ENCODE measurements at regions not wholly inside any gene's neighbourhood (a gene's known extent, or its start where the extent isn't known, plus 50 kb on each side); places are given as distances from the start of the nearest gene placed in this dataset.

GRCh38 chr1:177567393-177567792, 396.6 kb downstream of the BRINP2 start:
- no peak for DNase-seq

DNA sequence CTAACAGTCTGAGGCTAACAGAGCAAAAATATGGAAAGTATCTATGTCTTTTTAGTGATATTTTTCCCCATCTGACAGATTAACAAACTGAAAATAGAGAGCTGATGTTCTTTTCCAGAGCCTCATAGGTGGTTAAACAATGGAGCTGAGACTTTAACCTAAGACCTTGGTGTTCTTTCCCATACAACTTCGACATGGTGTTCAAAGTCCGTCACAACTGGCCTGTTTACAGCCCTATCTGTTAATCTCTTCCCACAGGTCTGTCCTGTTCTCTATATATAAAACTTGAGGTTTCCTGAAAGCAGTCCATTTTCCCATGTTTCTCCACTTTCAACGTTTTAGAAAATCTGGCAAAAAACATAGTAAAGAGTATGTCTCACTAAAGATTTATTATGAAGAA, 395.7 kb downstream of the BRINP2 start:
- no peak for DNase-seq

DNA sequence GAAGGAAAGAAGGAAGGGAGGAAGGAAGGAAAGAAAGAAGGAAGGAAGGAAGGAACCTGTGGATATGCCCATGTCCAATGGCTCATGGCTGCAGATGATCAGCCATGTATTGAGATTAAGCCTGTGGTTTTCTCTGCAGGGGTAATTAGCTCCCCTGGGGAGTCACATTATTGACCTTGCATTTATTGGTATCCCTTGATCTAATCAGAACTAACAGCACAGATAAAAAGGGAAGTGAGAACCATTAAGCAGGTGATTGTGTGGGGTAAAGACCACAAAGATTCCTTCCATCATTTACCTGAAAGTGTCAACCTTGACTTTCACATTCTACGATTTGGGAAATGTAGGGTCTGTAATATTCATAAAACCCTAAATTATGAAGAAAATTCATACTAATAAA, 390.7 kb downstream of the BRINP2 start:
- no peak for DNase-seq

DNA sequence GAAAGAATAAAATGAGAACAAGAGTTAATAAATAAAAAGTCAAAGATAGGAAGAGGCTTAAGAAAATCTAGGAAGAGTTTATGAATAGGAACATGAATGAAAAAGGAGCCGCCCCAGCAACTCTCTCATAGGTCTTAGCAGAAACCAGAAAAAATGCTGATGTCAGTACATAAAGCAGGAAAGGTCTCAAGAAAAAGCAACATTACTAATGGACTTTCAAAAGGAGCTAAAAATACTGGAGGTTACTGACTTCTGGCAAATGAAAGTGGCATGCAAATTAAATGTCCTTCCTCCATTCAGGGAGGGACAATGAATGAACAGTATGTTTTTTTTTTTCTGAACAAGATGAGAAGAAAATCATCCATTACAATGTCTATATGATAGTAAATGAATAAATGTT, 387.6 kb downstream of the BRINP2 start:
- DNase-seq, result no peak

- no peak for DNase-seq
These were observed 385.4 kb downstream of the BRINP2 start for GRCh38 chr1:177556163-177556562.

- no peak for DNase-seq
These were observed 376.4 kb downstream of the BRINP2 start for GRCh38 chr1:177547200-177547599.

DNA sequence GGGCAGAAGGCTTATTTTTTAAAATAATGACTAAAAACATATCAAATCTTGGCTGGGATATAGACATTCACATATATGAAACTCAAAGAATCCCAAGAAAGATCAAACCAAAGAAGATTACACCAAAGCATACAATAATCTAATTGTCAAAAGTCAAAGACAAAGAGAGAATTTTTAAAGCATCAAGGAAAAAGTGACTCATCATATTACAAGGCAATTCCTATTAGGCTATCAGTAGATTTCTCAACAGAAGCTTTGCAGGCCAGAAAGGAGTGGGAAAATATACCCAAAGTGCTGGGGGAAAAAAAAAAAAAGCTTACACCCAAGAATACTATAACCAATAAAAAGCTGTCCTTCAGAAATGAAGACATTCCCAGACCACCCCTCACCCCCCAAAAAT, 375.6 kb downstream of the BRINP2 start:
- DNase-seq, result no peak

- DNase-seq, result no peak
These were observed 355.4 kb downstream of the BRINP2 start for GRCh38 chr1:177526201-177526600.

GRCh38 chr1:177525176-177525575, 354.4 kb downstream of the BRINP2 start:
- no peak for DNase-seq

- no peak for DNase-seq
These were observed 346.8 kb downstream of the BRINP2 start for GRCh38 chr1:177517546-177517945.

DNA sequence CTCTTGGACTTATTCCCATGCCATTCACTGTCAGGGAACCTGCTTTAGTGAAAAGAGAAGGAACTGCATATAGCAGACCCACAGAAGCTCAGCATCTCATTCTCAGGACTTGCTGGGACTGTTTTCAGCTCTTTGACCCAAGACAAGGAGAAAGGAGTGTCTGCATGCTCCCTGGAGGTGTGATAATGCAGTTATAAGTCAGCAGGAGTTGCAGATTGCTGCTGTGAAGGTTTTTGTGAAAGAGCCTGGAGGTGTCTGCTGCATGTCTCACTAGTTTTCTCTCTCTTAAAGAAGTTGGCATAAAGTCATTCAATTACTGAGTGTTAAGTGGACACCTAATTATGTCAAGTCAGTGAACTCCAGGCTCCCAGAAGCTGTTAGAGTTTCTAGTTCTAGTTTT, 343.4 kb downstream of the BRINP2 start:
- no peak for DNase-seq

DNA sequence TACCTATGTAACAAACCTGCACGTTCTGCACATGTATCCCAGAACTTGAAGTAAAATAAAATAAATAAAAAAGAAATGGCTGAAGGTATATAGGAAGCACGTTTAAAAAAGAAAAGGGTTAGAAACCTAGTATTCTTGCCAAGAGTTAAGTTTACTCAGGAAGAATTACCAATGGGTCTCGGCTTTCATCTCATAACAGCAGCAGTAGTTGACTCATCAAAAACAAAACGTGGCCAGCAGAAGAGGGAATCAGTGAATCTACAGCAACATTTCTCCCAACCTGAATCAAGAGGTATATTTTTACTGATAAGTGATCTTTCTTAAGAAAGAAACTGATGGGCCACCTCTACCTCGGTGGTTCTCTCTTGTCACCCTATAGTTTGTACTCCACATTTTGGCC, 340.3 kb downstream of the BRINP2 start:
- no peak for DNase-seq

GRCh38 chr1:177505905-177506590, 335.3 kb downstream of the BRINP2 start:
- DNase-seq, result no peak

- DNase-seq, result no peak
These were observed 325.1 kb downstream of the BRINP2 start for GRCh38 chr1:177495878-177496277.

GRCh38 chr1:177490786-177491185, 320.0 kb downstream of the BRINP2 start:
- DNase-seq, result no peak

GRCh38 chr1:177490036-177490639, 319.4 kb downstream of the BRINP2 start:
- no peak for DNase-seq

DNA sequence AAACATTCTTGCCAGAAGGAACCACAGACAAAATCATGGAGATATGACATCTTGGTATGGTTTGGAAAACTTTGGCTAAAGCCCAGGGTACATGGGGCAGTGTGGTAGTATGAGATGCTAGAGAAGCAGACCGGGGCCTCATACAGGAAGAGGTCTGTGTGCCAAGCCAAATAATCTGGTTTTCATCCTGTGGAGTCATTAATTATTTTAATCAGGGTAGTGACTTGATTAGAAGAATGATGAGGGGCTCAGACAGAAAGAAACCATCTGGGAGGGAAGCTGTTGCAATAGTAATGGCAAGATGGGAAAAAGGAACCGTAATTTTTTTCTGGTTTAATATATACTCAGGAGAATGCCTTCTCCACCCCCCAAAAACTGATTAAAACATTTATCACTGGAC, 318.0 kb downstream of the BRINP2 start:
- no peak for DNase-seq

- no peak for DNase-seq
These were observed 316.7 kb downstream of the BRINP2 start for GRCh38 chr1:177487481-177487880.

DNA sequence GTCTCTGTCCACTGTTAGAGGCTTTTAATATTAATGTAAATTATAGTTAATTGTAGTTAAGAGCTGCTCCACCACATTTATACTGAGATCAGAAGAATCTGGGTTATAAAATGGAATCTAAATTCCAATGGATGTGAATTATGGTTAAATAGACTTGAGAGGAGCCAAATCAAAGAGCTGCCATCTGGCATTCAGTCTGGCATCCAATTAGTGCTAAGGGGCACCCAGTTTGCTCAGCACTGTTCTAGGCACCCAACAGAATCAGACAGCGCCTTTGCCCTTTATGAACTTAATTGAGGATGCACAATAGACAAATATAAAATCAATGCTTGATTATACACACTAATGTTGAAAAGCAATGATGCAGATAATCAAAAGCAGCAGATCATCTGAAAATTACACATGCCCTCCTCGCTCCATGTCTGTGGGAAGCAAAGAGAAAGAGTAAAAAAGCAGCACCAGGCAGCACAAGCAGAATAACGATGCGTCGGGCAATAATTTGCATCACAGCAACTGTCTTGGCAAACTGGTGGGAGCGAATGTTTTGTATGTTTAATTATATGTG, 310.1 kb downstream of the BRINP2 start:
- DNase-seq, result no peak

DNA sequence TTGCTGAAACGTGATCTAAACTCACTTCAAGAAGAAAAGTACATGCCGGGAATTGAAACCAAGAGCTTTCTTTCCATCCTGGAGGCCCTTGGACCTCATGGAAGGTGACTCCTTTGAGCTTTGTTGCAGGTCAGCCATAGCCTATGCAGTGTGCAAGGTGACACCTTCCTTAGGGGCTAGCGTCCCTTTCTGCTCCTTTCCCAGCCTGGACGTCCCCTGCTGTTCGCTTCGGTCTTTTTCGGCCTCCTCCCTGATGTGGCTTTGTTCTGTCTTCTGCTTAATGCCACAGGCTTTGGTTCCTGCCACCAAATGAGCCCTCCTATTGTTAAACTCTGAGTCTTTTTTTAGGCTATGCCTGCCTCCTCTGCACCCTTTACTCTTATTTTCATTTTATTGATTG, 308.8 kb downstream of the BRINP2 start:
- no peak for DNase-seq

DNA sequence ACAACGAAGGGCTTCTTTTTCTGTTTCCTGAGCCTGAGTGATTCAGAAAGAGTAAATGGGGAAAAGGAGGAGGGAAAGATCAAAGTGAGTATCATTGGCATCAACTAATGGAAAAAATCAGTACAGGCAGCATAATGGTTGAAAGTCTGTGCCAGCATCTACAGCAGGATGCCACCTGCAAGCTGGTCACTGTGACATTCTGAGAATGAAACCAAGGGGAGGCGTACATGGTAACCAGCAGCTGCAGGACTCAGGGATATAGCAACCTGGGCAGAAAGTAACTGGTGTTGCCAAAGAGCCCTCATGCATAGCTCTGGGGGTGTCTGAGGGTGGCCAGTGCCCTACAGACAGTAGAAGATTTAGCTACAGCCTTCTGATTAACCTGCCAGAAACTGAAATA, 305.9 kb downstream of the BRINP2 start:
- DNase-seq, result no peak

DNA sequence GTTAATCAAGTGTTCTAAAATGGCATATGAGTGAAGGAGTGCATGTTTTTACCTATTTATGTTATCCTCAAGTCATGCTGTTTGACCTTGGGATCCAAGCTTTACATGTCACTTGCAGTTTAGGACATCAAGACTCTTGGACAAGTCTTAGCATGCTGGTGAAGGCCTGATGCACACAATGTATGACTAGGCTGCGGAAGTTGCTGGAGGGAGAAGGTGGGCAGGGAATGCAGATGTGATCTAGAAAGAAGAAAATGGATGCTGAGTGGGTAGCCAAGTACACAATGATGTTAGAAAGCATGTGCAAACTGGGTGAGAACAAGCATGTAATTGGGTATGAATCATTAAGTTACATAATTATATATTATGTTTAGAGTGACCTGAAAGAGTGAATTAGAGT, 301.8 kb downstream of the BRINP2 start:
- no peak for DNase-seq

DNA sequence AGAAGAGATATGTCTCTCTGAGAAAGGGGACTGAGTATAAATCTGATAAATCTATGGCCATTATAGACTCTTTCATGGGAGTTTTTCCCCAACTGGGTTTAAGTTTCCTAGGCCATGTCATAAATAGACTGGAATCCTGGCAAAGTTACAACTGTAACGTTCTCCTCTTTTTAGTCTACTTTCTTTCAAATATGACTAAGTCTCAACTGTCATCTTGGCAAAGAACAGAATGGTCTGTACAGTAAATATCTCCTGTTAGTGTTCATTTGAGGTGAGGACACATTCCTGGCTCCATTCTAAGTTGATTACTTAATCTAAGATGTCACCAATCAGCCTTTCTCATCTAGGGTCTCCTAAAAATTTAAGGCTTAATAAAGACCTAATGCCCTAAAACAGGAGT, 300.5 kb downstream of the BRINP2 start:
- DNase-seq, result no peak

GRCh38 chr1:177469519-177469918, 298.8 kb downstream of the BRINP2 start:
- no peak for DNase-seq

- DNase-seq, result no peak
These were observed 295.5 kb downstream of the BRINP2 start for GRCh38 chr1:177466286-177466685.

All from NCI-H1436 treated with DMSO at 0.1 percent for 48 hours (cell line).